H9 (cell line): ENCODE measurements at regions not wholly inside any gene's neighbourhood (a gene's known extent, or its start where the extent isn't known, plus 50 kb on each side); places are given as distances from the start of the nearest gene placed in this dataset.
A peak's percentile ranks its signal among the peaks of the same experiment; 100 is the strongest.

Experiments used
- DNase-seq: peaks from one replicate; pipeline ENCODE4 v3.0.0-alpha.2; 2017
- H2AFZ ChIP-seq: one replicate; pipeline ENCODE4 v1.6.1; 2013; ENCODE audit warnings: mild to moderate bottlenecking, low read length, control low read depth, moderate library complexity
- H2AK5ac ChIP-seq: 2 replicates; pipeline ENCODE4 v1.6.1; 2013; ENCODE audit warnings: low read length, control low read depth, mixed read lengths; ENCODE audit not compliant: insufficient read length
- H2BK120ac ChIP-seq: one replicate; pipeline ENCODE4 v1.6.1; 2013; ENCODE audit warnings: low read depth, mild to moderate bottlenecking, low read length, control low read depth, inconsistent platforms; ENCODE audit not compliant: poor library complexity, severe bottlenecking
- H2BK12ac ChIP-seq: 2 replicates; pipeline ENCODE4 v1.6.1; 2013; ENCODE audit warnings: low read length, control low read depth, mixed read lengths, low read depth; ENCODE audit not compliant: insufficient read length
- H2BK15ac ChIP-seq: 2 replicates; pipeline ENCODE4 v1.6.1; 2013; ENCODE audit warnings: low read depth, low read length, control low read depth
- H2BK20ac ChIP-seq: one replicate; pipeline ENCODE4 v1.6.1; 2013; ENCODE audit warnings: low read depth, mild to moderate bottlenecking, low read length, control low read depth, inconsistent platforms; ENCODE audit not compliant: poor library complexity, severe bottlenecking
- H2BK5ac ChIP-seq: 2 replicates; pipeline ENCODE4 v1.6.1; 2013; ENCODE audit warnings: low read length, control low read depth, mixed read lengths; ENCODE audit not compliant: insufficient read length
- H3K14ac ChIP-seq: 2 replicates; pipeline ENCODE4 v1.6.1; 2013; ENCODE audit warnings: low read length, control low read depth; ENCODE audit not compliant: insufficient read depth
- H3K18ac ChIP-seq: 2 replicates; pipeline ENCODE4 v1.6.1; 2013; ENCODE audit warnings: low read depth, mild to moderate bottlenecking, mixed read lengths, low read length, control low read depth; ENCODE audit not compliant: insufficient read length
- H3K23ac ChIP-seq: 2 replicates; pipeline ENCODE4 v1.6.1; 2013; ENCODE audit warnings: low read length, control low read depth, mixed read lengths, low read depth; ENCODE audit not compliant: insufficient read length
- H3K23me2 ChIP-seq: 2 replicates; pipeline ENCODE4 v1.6.1; 2013; ENCODE audit warnings: low read depth, mild to moderate bottlenecking, mixed read lengths, low read length, control low read depth; ENCODE audit not compliant: insufficient read length, poor library complexity, severe bottlenecking
- H3K27ac ChIP-seq: 2 replicates; pipeline ENCODE4 v1.5.1; 2013; ENCODE audit warnings: low read length, control low read depth, mixed read lengths, low read depth; ENCODE audit not compliant: insufficient read length
- H3K27me3 ChIP-seq: 2 replicates; pipeline ENCODE4 v1.6.1; 2013; ENCODE audit warnings: low read length, control low read depth, inconsistent platforms; ENCODE audit not compliant: insufficient read depth
- H3K4ac ChIP-seq: 2 replicates; pipeline ENCODE4 v1.6.1; 2013; ENCODE audit warnings: low read depth, mild to moderate bottlenecking, control low read depth, inconsistent platforms, low read length, moderate library complexity
- H3K4me1 ChIP-seq: 2 replicates; pipeline ENCODE4 v1.6.1; 2013; ENCODE audit warnings: low read length, control low read depth, inconsistent platforms; ENCODE audit not compliant: insufficient read depth
- H3K4me2 ChIP-seq: 2 replicates; pipeline ENCODE4 v1.6.1; 2013; ENCODE audit warnings: low read length, control low read depth, mixed read lengths; ENCODE audit not compliant: insufficient read length, insufficient read depth
- H3K56ac ChIP-seq: 2 replicates; pipeline ENCODE4 v1.6.1; 2013; ENCODE audit warnings: low read depth, mild to moderate bottlenecking, mixed read lengths, low read length, control low read depth; ENCODE audit not compliant: insufficient read length
- H3K79me1 ChIP-seq: 2 replicates; pipeline ENCODE4 v1.6.1; 2013; ENCODE audit warnings: low read depth, mild to moderate bottlenecking, moderate library complexity, low read length, control low read depth, inconsistent platforms; ENCODE audit not compliant: insufficient read depth, poor library complexity, severe bottlenecking
- H3K79me2 ChIP-seq: 2 replicates; pipeline ENCODE4 v1.6.1; 2013; ENCODE audit warnings: low read length, control low read depth, inconsistent platforms; ENCODE audit not compliant: insufficient read depth
- H3K9ac ChIP-seq: 2 replicates; pipeline ENCODE4 v1.6.1; 2013; ENCODE audit warnings: low read length, control low read depth, mixed read lengths; ENCODE audit not compliant: insufficient read length; ENCODE audit errors: extremely low read depth
- H3K9me3 ChIP-seq: one replicate; pipeline ENCODE4 v1.6.1; 2013; ENCODE audit warnings: low read depth, low read length, inconsistent platforms; ENCODE audit not compliant: control insufficient read depth
- H3T11ph ChIP-seq: one replicate; pipeline ENCODE4 v1.6.1; 2013; ENCODE audit warnings: mild to moderate bottlenecking, low read length, control low read depth, inconsistent platforms
- H4K20me1 ChIP-seq: one replicate; pipeline ENCODE4 v1.6.1; 2013; ENCODE audit not compliant: control insufficient read depth, insufficient read length, insufficient read depth
- H4K5ac ChIP-seq: 2 replicates; pipeline ENCODE4 v1.6.1; 2013; ENCODE audit warnings: low read depth, mild to moderate bottlenecking, mixed read lengths, low read length, control low read depth; ENCODE audit not compliant: insufficient read length
- H4K8ac ChIP-seq: replicated peaks from 2 replicates; pipeline ENCODE4 v1.6.1; 2013; ENCODE audit warnings: low read length, control low read depth, mixed read lengths, low read depth; ENCODE audit not compliant: insufficient read length
- H4K91ac ChIP-seq: 2 replicates; pipeline ENCODE4 v1.6.1; 2013; ENCODE audit warnings: low read depth, mild to moderate bottlenecking, moderate library complexity, mixed read lengths, low read length, control low read depth; ENCODE audit not compliant: insufficient read length
- H3K27ac Mint-ChIP-seq, 3 experiments: 2 replicates in 2 of 3; 3 replicates in 1 of 3; pipeline ENCODE4 v1.8.0; 2020 to 2021; ENCODE audit warnings: mixed read lengths in 3 of 3, mild to moderate bottlenecking in 1 of 3, moderate library complexity in 1 of 3
- H3K27me3 Mint-ChIP-seq: 2 replicates; pipeline ENCODE4 v1.8.0; 2021; ENCODE audit warnings: low read depth, mild to moderate bottlenecking, moderate library complexity, mixed read lengths
- H3K36me3 Mint-ChIP-seq, 3 experiments: 2 replicates in 2 of 3; 3 replicates in 1 of 3; pipeline ENCODE4 v1.8.0; 2020 to 2021; ENCODE audit warnings: low read depth in 3 of 3, mixed read lengths in 3 of 3; ENCODE audit not compliant: insufficient read depth in 1 of 3
- H3K4me1 Mint-ChIP-seq, 2 experiments: 2 replicates each; pipeline ENCODE4 v1.8.0; 2020; ENCODE audit warnings: mixed read lengths in 2 of 2
- H3K4me3 Mint-ChIP-seq, 2 experiments: 2 replicates in 1 of 2; 3 replicates in 1 of 2; pipeline ENCODE4 v1.8.0; 2020 to 2021; ENCODE audit warnings: mild to moderate bottlenecking in 2 of 2, mixed read lengths in 2 of 2, moderate library complexity in 1 of 2
- H3K9me3 Mint-ChIP-seq, 2 experiments: 2 replicates in 1 of 2; 3 replicates in 1 of 2; pipeline ENCODE4 v1.8.0; 2020; ENCODE audit warnings: mild to moderate bottlenecking in 2 of 2, mixed read lengths in 2 of 2, moderate library complexity in 1 of 2
- CTCF ChIP-seq: fragments of 200-600 bp; sonication (generic); conservative IDR thresholded peaks from 3 replicates; pipeline ENCODE4 v1.8.0; 2021; ENCODE audit warnings: antibody characterized with exemption, mild to moderate bottlenecking
- WGBS: extraction: QIAGEN DNeasy Blood & Tissue Kit; methylation state at CpG from one replicate; pipeline ENCODE4 v1.1.7; 2013; ENCODE audit warnings: missing lambda C conversion rate, low lambda C conversion rate, mixed read lengths; ENCODE audit not compliant: insufficient read length; ENCODE audit errors: extremely low coverage; 5-methylcytosine and 5-hydroxymethylcytosine counted together

- H4K5ac ChIP-seq = no peak overlapping the region
- no peak for TF ChIP-seq CTCF
- no peak overlapping the region for H2AFZ ChIP-seq
- H3K4me1 Mint-ChIP-seq = no peaks in the 10 kb centered on the region; a peak in 1 of 4 replicates
- H2BK5ac ChIP-seq = no peak overlapping the region
- H2BK120ac ChIP-seq = no peak overlapping the region
- no peak overlapping the region for H3K9ac ChIP-seq
- H3K4me1 ChIP-seq = no peaks in the 10 kb centered on the region
- no peak overlapping the region for H3K27ac ChIP-seq
- H3K27ac Mint-ChIP-seq = peak overlapping the region in 1 of 3 experiments; percentile 56; a peak in 1 of 7 replicates
- H2BK20ac ChIP-seq = no peak overlapping the region
- H3K9me3 ChIP-seq = no peaks in the 10 kb centered on the region
- H3K23ac ChIP-seq = no peak overlapping the region
- no peak overlapping the region for H3K4me3 Mint-ChIP-seq
- WGBS = no CpG with 5 or more reads among the region's 7 CpGs
- H2BK12ac ChIP-seq = no peak overlapping the region
- H4K20me1 ChIP-seq = no peaks in the 10 kb centered on the region
- no peak for DNase-seq
- no peak overlapping the region for H4K91ac ChIP-seq
- no peaks in the 10 kb centered on the region for H3K79me1 ChIP-seq
- H2AK5ac ChIP-seq = no peak overlapping the region
- no peak overlapping the region for H2BK15ac ChIP-seq
- peaks cover 8 to 10% of the 10 kb centered on the region in 2 experiments for H3K9me3 Mint-ChIP-seq
- no peak overlapping the region for H3T11ph ChIP-seq
- no peaks in the 10 kb centered on the region for H3K27me3 ChIP-seq
- H3K4me2 ChIP-seq = no peak overlapping the region
- no peak overlapping the region; the same call in 1 of the 2 replicates for H3K14ac ChIP-seq
- no peak overlapping the region for H3K56ac ChIP-seq
- H3K18ac ChIP-seq = no peak overlapping the region
- H3K36me3 Mint-ChIP-seq = peaks cover 0 to 15% (median 6%) of the 10 kb centered on the region in 3 experiments; a peak in 4 of 7 replicates
- H3K4ac ChIP-seq = no peak overlapping the region
- no peaks in the 10 kb centered on the region for H3K79me2 ChIP-seq
- H4K8ac ChIP-seq = no peak overlapping the region
- H3K23me2 ChIP-seq = no peaks in the 10 kb centered on the region
- H3K27me3 Mint-ChIP-seq = no peaks in the 10 kb centered on the region
Measured at GRCh38 chr5:68803881-68804319, 289.9 kb upstream of the SLC30A5 start.
